Upper lobe of right lung (tissue), 1 donor: ENCODE measurements at regions not wholly inside any gene's neighbourhood (a gene's known extent, or its start where the extent isn't known, plus 50 kb on each side); places are given as distances from the start of the nearest gene placed in this dataset.

Source experiments
- ATAC-seq: fragments of 200-7000 bp; cut with Tn5 transposase; one replicate; pipeline ENCODE4 v1.9.1; 2020; ENCODE audit warnings: mild to moderate bottlenecking, moderate library complexity
- DNase-seq: peaks from one replicate; pipeline ENCODE4 v3.0.0-alpha.2; 2020
- H3K27ac ChIP-seq: fragments of 200-600 bp; one replicate; pipeline ENCODE4 v1.8.0; 2022
- H3K27me3 ChIP-seq: fragments of 200-600 bp; one replicate; pipeline ENCODE4 v1.8.0; 2022; ENCODE audit warnings: mild to moderate bottlenecking
- H3K36me3 ChIP-seq: fragments of 200-600 bp; one replicate; pipeline ENCODE4 v1.8.0; 2022
- H3K4me1 ChIP-seq: fragments of 200-600 bp; one replicate; pipeline ENCODE4 v1.8.0; 2022
- H3K4me3 ChIP-seq: fragments of 200-600 bp; one replicate; pipeline ENCODE4 v1.8.0; 2022; ENCODE audit warnings: mild to moderate bottlenecking
- H3K9me3 ChIP-seq: fragments of 200-600 bp; one replicate; pipeline ENCODE4 v1.8.0; 2022
- CTCF ChIP-seq: fragments of 200-600 bp; IDR thresholded peaks from one replicate; pipeline ENCODE4 v1.8.0; 2022; ENCODE audit warnings: antibody characterized with exemption
- intact Hi-C: fragments of 100-400 bp; cut with DNase I; formaldehyde crosslinking; loops from one replicate; pipeline ENCODE4 v1.11.0; 2022
- donor health status: DM: no; HTN: yes; CAD: no; lungs with severe emphysema.

- no peaks in the 10 kb centered on the region for H3K27me3 ChIP-seq
- DNase-seq (no peak), ATAC-seq (no peak)
- no peak for TF ChIP-seq CTCF
- H3K9me3 ChIP-seq, result no peaks in the 10 kb centered on the region
- H3K4me3 ChIP-seq, result no peak overlapping the region
- intact Hi-C loops, result no loop called here
- H3K36me3 ChIP-seq, result no peaks in the 10 kb centered on the region
- no peaks in the 10 kb centered on the region for H3K4me1 ChIP-seq
- H3K27ac ChIP-seq, result no peak overlapping the region
These were observed 143.0 kb upstream of the GYPA start for GRCh38 chr4:144283526-144283925.

GRCh38 chr4:144284026-144284425 lies 143.5 kb upstream of the GYPA start:
- no peak overlapping the region for H3K27ac ChIP-seq
- DNase-seq (no peak), ATAC-seq (no peak)
- no peaks in the 10 kb centered on the region for H3K27me3 ChIP-seq
- intact Hi-C loops, result no loop called here
- no peak overlapping the region for H3K4me3 ChIP-seq
- no peaks in the 10 kb centered on the region for H3K36me3 ChIP-seq
- no peaks in the 10 kb centered on the region for H3K9me3 ChIP-seq
- no peak for TF ChIP-seq CTCF
- no peaks in the 10 kb centered on the region for H3K4me1 ChIP-seq

- intact Hi-C loops, result no loop called here
- ATAC-seq (no peak), DNase-seq (no peak)
- H3K27ac ChIP-seq, result no peak overlapping the region
- no peaks in the 10 kb centered on the region for H3K27me3 ChIP-seq
- no peak overlapping the region for H3K4me3 ChIP-seq
- no peaks in the 10 kb centered on the region for H3K4me1 ChIP-seq
- no peaks in the 10 kb centered on the region for H3K9me3 ChIP-seq
- H3K36me3 ChIP-seq, result no peaks in the 10 kb centered on the region
- TF ChIP-seq CTCF, result no peak
These were observed 147.7 kb upstream of the GYPA start for GRCh38 chr4:144288011-144288903.

GRCh38 chr4:144289667-144290428 lies 149.3 kb upstream of the GYPA start:
- Histone ChIP-seq H3K27me3 (no peaks in the 10 kb centered on the region), H3K4me1 (no peaks in the 10 kb centered on the region), H3K4me3 (no peak overlapping the region), H3K27ac (no peak overlapping the region), H3K36me3 (no peaks in the 10 kb centered on the region), H3K9me3 (no peaks in the 10 kb centered on the region)
- intact Hi-C loops, result no loop called here
- DNase-seq (no peak), ATAC-seq (no peak)
- no peak for TF ChIP-seq CTCF

GRCh38 chr4:144291164-144291563 lies 150.6 kb upstream of the GYPA start:
- no peak for ATAC-seq
- intact Hi-C loops, result no loop called here

More at GRCh38 chr4:144291164-144291563, 150.6 kb upstream of the GYPA start:
- H3K27me3 ChIP-seq, result no peaks in the 10 kb centered on the region
- no peak for DNase-seq
- H3K36me3 ChIP-seq, result no peaks in the 10 kb centered on the region
- no peak overlapping the region for H3K4me3 ChIP-seq
- no peaks in the 10 kb centered on the region for H3K9me3 ChIP-seq
- H3K4me1 ChIP-seq, result no peaks in the 10 kb centered on the region
- no peak overlapping the region for H3K27ac ChIP-seq
- TF ChIP-seq CTCF, result no peak
